WTC11 (cell line): ENCODE measurements at regions not wholly inside any gene's neighbourhood (a gene's known extent, or its start where the extent isn't known, plus 50 kb on each side); places are given as distances from the start of the nearest gene placed in this dataset.

Experiments
- ATAC-seq: fragments of 200-7000 bp; cut with Tn5 transposase; 2 replicates; pipeline ENCODE4 v1.10.0; 2021; ENCODE audit warnings: mild to moderate bottlenecking, moderate library complexity
- CTCF ChIA-PET: fragments of 300-600 bp; sonication (Branson Sonifier 250); formaldehyde crosslinking; loops from one replicate; lab custom pipeline; 2021; ENCODE audit warnings: antibody characterized with exemption; lab: Charles Lee
- POLR2A ChIA-PET: fragments of 350-600 bp; sonication (Branson Sonifier 250); formaldehyde crosslinking; loops from one replicate; lab custom pipeline; 2021; ENCODE audit warnings: antibody characterized with exemption; lab: Charles Lee
- DNase-seq: peaks from one replicate; pipeline ENCODE4 v3.0.0; 2021; ENCODE audit warnings: low spot score
- H3K27ac Mint-ChIP-seq: 2 replicates; pipeline ENCODE4 v1.8.0; 2021; ENCODE audit warnings: mixed read lengths
- H3K27me3 Mint-ChIP-seq: 2 replicates; pipeline ENCODE4 v1.8.0; 2021; ENCODE audit warnings: low read depth, mild to moderate bottlenecking, moderate library complexity, mixed read lengths
- H3K36me3 Mint-ChIP-seq: 2 replicates; pipeline ENCODE4 v1.8.0; 2021; ENCODE audit warnings: mixed read lengths
- H3K4me1 Mint-ChIP-seq: 2 replicates; pipeline ENCODE4 v1.8.0; 2022; ENCODE audit warnings: mixed read lengths
- H3K4me3 Mint-ChIP-seq: 2 replicates; pipeline ENCODE4 v1.8.0; 2021; ENCODE audit warnings: mild to moderate bottlenecking, moderate library complexity, mixed read lengths
- H3K9me3 Mint-ChIP-seq: 2 replicates; pipeline ENCODE4 v1.8.0; 2021; ENCODE audit warnings: mixed read lengths
- ATF1 ChIP-seq: sonication (generic); formaldehyde crosslinking; IDR thresholded peaks from 2 replicates; pipeline ENCODE4 v1.8.1; 2023; ENCODE audit warnings: mild to moderate bottlenecking, moderate library complexity, missing genetic modification reagents
- CREB1 ChIP-seq: sonication (generic); formaldehyde crosslinking; IDR thresholded peaks from 2 replicates; pipeline ENCODE4 v1.8.0; 2023; ENCODE audit warnings: mild to moderate bottlenecking, missing genetic modification reagents
- FOXP1 ChIP-seq: sonication (generic); formaldehyde crosslinking; IDR thresholded peaks from 2 replicates; pipeline ENCODE4 v1.8.0; 2022; ENCODE audit warnings: missing genetic modification reagents, mild to moderate bottlenecking, moderate library complexity, borderline replicate concordance
- GRHL2 ChIP-seq: fragments of 250-450 bp; sonication (Bioruptor Pico); IDR thresholded peaks from 2 replicates; pipeline ENCODE4 v1.8.0; 2022; ENCODE audit warnings: mild to moderate bottlenecking, moderate library complexity; ENCODE audit not compliant: insufficient replicate concordance, severe bottlenecking
- HMGA2 ChIP-seq: fragments of 250-450 bp; sonication (Bioruptor Pico); IDR thresholded peaks from 2 replicates; pipeline ENCODE4 v1.4.0; 2021; ENCODE audit warnings: mild to moderate bottlenecking, moderate library complexity
- NFE2L1 ChIP-seq: sonication (generic); formaldehyde crosslinking; IDR thresholded peaks from 2 replicates; pipeline ENCODE4 v1.8.1; 2023; ENCODE audit warnings: missing genetic modification reagents
- NR3C1 ChIP-seq: sonication (generic); formaldehyde crosslinking; conservative IDR thresholded peaks from 2 replicates; pipeline ENCODE4 v1.8.1; 2023; ENCODE audit warnings: low read depth, mild to moderate bottlenecking, missing genetic modification reagents
- RORB ChIP-seq: fragments of 250-450 bp; sonication (Bioruptor Pico); IDR thresholded peaks from 2 replicates; pipeline ENCODE4 v1.9.0; 2021; ENCODE audit warnings: mild to moderate bottlenecking
- ZNF121 ChIP-seq: sonication (generic); formaldehyde crosslinking; IDR thresholded peaks from 2 replicates; pipeline ENCODE4 v1.8.0; 2023; ENCODE audit warnings: missing genetic modification reagents
- ZNF671 ChIP-seq: fragments of 250-450 bp; sonication (Bioruptor Pico); IDR thresholded peaks from 2 replicates; pipeline ENCODE4 v1.8.0; 2021; ENCODE audit warnings: mild to moderate bottlenecking
- TF ChIP-seq, protein P1 (sequence below): sonication (generic); formaldehyde crosslinking; IDR thresholded peaks from 2 replicates; pipeline ENCODE4 v1.8.0; 2023; ENCODE audit warnings: missing genetic modification reagents, mild to moderate bottlenecking, borderline replicate concordance
- TF ChIP-seq, protein P2 (sequence below): sonication (generic); formaldehyde crosslinking; IDR thresholded peaks from 2 replicates; pipeline ENCODE4 v1.8.0; 2023; ENCODE audit warnings: missing genetic modification reagents
- TF ChIP-seq, protein P3 (sequence below): fragments of 250-450 bp; sonication (Bioruptor Pico); conservative IDR thresholded peaks from 2 replicates; pipeline ENCODE4 v1.9.0; 2021; ENCODE audit warnings: mild to moderate bottlenecking
- TF ChIP-seq, protein P4 (sequence below): sonication (generic); formaldehyde crosslinking; IDR thresholded peaks from 2 replicates; pipeline ENCODE4 v1.8.0; 2022; ENCODE audit warnings: missing genetic modification reagents
- TF ChIP-seq, protein P5 (sequence below): fragments of 250-450 bp; sonication (Bioruptor Pico); IDR thresholded peaks from 2 replicates; pipeline ENCODE4 v1.9.0; 2021; ENCODE audit warnings: mild to moderate bottlenecking, borderline replicate concordance

DNA sequence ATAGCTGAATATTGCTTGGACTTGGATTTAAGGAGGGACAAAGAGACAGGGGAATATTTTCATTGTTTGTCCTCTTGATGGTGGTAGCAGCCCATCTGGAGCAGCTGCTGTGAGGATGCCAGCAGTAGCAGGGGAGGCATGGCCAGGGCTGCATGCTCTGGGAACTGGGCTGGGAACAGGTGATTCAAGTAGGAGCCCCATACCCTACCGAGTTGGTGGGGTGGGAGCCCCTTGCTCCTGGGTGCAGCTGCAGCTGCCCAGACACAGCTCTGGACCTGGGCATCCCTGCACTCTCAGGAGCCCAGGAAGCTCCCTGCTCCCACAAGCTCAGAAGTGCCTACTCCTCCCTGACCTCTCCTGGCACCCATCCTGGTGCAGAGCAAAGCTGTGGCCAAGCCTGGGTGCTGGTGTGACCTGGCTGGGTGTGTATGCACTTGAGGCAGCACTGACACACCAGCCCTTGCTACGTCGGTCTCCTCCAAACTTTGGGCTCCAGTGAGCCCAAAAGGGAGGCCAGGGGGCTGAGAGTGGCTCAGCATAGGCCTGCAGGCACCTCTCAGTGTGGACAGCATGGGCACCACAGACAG is 341.8 kb upstream of the CCDC179 start (continued):
- TF ChIP-seq, protein P1, sequence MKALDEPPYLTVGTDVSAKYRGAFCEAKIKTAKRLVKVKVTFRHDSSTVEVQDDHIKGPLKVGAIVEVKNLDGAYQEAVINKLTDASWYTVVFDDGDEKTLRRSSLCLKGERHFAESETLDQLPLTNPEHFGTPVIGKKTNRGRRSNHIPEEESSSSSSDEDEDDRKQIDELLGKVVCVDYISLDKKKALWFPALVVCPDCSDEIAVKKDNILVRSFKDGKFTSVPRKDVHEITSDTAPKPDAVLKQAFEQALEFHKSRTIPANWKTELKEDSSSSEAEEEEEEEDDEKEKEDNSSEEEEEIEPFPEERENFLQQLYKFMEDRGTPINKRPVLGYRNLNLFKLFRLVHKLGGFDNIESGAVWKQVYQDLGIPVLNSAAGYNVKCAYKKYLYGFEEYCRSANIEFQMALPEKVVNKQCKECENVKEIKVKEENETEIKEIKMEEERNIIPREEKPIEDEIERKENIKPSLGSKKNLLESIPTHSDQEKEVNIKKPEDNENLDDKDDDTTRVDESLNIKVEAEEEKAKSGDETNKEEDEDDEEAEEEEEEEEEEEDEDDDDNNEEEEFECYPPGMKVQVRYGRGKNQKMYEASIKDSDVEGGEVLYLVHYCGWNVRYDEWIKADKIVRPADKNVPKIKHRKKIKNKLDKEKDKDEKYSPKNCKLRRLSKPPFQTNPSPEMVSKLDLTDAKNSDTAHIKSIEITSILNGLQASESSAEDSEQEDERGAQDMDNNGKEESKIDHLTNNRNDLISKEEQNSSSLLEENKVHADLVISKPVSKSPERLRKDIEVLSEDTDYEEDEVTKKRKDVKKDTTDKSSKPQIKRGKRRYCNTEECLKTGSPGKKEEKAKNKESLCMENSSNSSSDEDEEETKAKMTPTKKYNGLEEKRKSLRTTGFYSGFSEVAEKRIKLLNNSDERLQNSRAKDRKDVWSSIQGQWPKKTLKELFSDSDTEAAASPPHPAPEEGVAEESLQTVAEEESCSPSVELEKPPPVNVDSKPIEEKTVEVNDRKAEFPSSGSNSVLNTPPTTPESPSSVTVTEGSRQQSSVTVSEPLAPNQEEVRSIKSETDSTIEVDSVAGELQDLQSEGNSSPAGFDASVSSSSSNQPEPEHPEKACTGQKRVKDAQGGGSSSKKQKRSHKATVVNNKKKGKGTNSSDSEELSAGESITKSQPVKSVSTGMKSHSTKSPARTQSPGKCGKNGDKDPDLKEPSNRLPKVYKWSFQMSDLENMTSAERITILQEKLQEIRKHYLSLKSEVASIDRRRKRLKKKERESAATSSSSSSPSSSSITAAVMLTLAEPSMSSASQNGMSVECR (CRISPR knock-in tag): no peak
- TF ChIP-seq NFE2L1 (CRISPR knock-in tag): no peak
- no peak for TF ChIP-seq ZNF671 (CRISPR knock-in tag)
- no peak for TF ChIP-seq FOXP1 (CRISPR knock-in tag)
- TF ChIP-seq RORB (CRISPR knock-in tag): no peak
- TF ChIP-seq, protein P2, sequence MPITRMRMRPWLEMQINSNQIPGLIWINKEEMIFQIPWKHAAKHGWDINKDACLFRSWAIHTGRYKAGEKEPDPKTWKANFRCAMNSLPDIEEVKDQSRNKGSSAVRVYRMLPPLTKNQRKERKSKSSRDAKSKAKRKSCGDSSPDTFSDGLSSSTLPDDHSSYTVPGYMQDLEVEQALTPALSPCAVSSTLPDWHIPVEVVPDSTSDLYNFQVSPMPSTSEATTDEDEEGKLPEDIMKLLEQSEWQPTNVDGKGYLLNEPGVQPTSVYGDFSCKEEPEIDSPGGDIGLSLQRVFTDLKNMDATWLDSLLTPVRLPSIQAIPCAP (CRISPR knock-in tag): no peak
- TF ChIP-seq, protein P3, sequence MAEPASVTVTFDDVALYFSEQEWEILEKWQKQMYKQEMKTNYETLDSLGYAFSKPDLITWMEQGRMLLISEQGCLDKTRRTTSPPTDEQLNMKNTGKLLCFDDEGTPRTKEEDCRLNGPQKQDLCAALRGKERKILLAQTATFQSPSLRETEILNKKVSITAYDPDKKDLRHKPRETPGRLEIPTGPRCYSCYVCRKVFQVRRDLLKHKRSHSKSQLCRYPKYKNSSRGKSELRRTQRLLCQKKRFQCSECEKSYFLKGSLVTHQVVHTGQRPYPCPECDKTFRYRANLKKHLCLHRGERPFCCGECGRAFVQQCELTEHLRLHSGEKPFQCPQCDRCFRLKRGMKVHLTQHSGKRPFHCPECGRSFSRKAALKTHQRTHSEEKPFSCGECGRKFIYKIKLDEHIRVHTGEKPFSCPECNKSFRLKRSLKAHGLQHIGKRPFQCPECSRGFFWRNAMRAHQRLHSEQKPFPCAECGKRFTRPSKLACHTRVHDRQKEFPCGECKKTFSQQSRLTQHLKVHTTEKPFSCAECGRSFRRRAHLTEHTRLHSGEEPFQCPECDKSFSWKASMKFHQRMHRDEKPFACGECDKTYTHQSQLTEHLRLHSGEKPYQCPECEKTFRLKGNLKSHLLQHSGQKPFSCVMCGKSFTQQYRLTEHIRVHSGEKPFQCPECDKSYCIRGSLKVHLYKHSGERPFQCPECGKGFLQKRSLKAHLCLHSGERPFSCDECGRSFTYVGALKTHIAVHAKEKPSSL: no peak
- TF ChIP-seq ATF1 (CRISPR knock-in tag): no peak

DNA sequence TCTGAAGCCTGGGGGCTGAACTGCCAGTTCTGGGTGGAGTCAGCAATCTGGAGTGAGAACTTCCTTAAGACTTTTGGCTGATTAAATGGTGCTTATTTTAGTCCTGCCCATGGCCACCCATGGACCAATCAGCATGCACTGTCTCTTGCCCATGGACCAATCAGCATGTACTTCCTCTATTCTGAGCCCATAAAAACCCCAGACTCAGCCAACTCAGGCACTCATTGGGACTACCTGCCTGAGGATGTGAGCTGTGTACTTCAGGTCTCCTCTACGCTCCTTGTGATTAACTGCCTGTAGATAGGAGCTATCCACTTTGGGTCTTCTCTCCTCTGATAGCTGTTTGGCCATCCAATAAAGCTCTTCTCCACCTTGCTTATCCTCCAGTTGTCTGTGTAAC is 342.3 kb upstream of the CCDC179 start:
- POLR2A ChIA-PET: no interaction called here
- DNase-seq: no peak
- H3K9me3 Mint-ChIP-seq: peaks cover 33% of the 10 kb centered on the region
- CTCF ChIA-PET: no interaction called here
- peaks cover 37% of the 10 kb centered on the region for H3K36me3 Mint-ChIP-seq
- no peak for TF ChIP-seq GRHL2 (CRISPR knock-in tag)
- TF ChIP-seq, protein P4, sequence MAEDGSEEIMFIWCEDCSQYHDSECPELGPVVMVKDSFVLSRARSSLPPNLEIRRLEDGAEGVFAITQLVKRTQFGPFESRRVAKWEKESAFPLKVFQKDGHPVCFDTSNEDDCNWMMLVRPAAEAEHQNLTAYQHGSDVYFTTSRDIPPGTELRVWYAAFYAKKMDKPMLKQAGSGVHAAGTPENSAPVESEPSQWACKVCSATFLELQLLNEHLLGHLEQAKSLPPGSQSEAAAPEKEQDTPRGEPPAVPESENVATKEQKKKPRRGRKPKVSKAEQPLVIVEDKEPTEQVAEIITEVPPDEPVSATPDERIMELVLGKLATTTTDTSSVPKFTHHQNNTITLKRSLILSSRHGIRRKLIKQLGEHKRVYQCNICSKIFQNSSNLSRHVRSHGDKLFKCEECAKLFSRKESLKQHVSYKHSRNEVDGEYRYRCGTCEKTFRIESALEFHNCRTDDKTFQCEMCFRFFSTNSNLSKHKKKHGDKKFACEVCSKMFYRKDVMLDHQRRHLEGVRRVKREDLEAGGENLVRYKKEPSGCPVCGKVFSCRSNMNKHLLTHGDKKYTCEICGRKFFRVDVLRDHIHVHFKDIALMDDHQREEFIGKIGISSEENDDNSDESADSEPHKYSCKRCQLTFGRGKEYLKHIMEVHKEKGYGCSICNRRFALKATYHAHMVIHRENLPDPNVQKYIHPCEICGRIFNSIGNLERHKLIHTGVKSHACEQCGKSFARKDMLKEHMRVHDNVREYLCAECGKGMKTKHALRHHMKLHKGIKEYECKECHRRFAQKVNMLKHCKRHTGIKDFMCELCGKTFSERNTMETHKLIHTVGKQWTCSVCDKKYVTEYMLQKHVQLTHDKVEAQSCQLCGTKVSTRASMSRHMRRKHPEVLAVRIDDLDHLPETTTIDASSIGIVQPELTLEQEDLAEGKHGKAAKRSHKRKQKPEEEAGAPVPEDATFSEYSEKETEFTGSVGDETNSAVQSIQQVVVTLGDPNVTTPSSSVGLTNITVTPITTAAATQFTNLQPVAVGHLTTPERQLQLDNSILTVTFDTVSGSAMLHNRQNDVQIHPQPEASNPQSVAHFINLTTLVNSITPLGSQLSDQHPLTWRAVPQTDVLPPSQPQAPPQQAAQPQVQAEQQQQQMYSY: no peak
- TF ChIP-seq CREB1: no peak
- TF ChIP-seq, all 79 proteins: peak for 0
- no peak overlapping the region for H3K27ac Mint-ChIP-seq
- ATAC-seq: no peak
- H3K4me3 Mint-ChIP-seq: no peak overlapping the region
- H3K4me1 Mint-ChIP-seq: no peaks in the 10 kb centered on the region
- H3K27me3 Mint-ChIP-seq: no peaks in the 10 kb centered on the region; the same call in 1 of the 2 replicates

DNA sequence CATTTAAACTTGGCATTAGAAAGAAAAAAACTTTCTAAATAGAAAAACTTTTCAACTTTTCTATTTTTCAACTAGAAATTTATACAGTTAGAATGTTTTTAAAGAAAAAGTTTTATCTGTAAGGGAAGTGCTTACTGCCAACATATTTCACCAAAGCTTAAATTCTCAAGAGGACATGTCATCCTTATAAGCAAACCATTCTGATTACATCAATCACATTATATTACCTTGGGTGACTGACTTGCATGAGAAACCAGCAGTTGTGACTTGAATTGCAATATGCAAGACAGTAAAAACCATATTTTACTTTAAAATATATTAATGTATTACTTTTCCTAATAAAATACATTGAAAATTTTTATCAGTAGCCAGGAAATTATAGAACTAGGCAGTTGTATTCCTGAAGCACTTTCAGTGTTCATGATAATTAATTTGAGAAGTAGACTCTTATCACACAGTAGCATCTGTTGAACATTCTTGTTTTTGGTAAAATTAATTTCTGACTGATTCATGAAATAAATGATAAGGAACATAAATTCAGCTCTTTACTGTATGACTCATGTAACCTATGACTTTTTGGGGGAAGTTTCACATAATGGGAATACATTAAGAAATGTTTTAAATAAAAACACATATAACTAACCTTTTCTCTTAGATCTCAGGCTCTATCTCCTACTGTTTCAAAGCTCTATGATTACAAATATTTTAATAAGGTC is 345.0 kb upstream of the CCDC179 start:
- Mint-ChIP-seq H3K4me1 (no peaks in the 10 kb centered on the region), H3K27ac (no peak overlapping the region), H3K27me3 (no peaks in the 10 kb centered on the region), H3K9me3 (peaks cover 26% of the 10 kb centered on the region), H3K4me3 (no peak overlapping the region), H3K36me3 (peaks cover 17% of the 10 kb centered on the region)
- ATAC-seq (no peak), DNase-seq (no peak)
- ChIA-PET POLR2A (no interaction called here), CTCF (no interaction called here)
- TF ChIP-seq ZNF121 (CRISPR knock-in tag) (no peak), HMGA2 (CRISPR knock-in tag) (no peak), NR3C1 (no peak)
- TF ChIP-seq, protein P5, sequence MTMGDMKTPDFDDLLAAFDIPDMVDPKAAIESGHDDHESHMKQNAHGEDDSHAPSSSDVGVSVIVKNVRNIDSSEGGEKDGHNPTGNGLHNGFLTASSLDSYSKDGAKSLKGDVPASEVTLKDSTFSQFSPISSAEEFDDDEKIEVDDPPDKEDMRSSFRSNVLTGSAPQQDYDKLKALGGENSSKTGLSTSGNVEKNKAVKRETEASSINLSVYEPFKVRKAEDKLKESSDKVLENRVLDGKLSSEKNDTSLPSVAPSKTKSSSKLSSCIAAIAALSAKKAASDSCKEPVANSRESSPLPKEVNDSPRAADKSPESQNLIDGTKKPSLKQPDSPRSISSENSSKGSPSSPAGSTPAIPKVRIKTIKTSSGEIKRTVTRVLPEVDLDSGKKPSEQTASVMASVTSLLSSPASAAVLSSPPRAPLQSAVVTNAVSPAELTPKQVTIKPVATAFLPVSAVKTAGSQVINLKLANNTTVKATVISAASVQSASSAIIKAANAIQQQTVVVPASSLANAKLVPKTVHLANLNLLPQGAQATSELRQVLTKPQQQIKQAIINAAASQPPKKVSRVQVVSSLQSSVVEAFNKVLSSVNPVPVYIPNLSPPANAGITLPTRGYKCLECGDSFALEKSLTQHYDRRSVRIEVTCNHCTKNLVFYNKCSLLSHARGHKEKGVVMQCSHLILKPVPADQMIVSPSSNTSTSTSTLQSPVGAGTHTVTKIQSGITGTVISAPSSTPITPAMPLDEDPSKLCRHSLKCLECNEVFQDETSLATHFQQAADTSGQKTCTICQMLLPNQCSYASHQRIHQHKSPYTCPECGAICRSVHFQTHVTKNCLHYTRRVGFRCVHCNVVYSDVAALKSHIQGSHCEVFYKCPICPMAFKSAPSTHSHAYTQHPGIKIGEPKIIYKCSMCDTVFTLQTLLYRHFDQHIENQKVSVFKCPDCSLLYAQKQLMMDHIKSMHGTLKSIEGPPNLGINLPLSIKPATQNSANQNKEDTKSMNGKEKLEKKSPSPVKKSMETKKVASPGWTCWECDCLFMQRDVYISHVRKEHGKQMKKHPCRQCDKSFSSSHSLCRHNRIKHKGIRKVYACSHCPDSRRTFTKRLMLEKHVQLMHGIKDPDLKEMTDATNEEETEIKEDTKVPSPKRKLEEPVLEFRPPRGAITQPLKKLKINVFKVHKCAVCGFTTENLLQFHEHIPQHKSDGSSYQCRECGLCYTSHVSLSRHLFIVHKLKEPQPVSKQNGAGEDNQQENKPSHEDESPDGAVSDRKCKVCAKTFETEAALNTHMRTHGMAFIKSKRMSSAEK (CRISPR knock-in tag): no peak
- TF ChIP-seq, all 79 proteins: peak for 0
